ENCODE measurements at regions not wholly inside any gene's neighbourhood (a gene's known extent, or its start where the extent isn't known, plus 50 kb on each side); places are given as distances from the start of the nearest gene placed in this dataset.

DNA sequence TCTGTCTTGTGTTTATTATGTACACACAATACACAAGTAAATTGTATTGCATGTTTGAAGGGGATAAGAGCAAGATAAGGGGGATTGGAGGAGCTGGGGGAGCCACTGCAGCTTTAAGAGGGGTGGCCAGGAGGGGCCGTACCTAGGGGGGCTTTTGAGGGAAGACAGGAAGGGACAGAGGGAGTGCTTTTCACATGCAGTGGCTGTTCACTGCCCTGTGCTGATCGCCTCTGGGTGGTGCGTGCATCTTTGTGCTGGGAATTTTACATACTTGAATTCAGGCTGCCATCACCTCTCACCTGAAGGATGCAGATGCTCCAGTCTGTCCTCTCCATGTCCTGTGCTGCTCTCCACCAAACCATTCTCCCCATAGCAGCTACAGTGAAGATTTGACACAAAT lies 179.5 kb downstream of the PTPRU start:
- TF ChIP-seq CTCF (IDR thresholded peaks at IDR 0.05 in 8 of 11, conservative IDR thresholded peaks at IDR 0.05 in 3 of 11), result no peak
- no peak for TF ChIP-seq POLR2AphosphoS5 (IDR thresholded peaks at IDR 0.05)
- TF ChIP-seq POLR2A (IDR thresholded peaks at IDR 0.05), result no peak

All from spleen (tissue), 7 donors.